ENCODE measurements at regions not wholly inside any gene's neighbourhood (a gene's known extent, or its start where the extent isn't known, plus 50 kb on each side); places are given as distances from the start of the nearest gene placed in this dataset. TPM values are rescaled to one million over a fixed set of nuclear protein-coding genes. Genes with fewer than 3 reads are reported as not detected.

- Histone ChIP-seq H3K27me3 (ENCODE audit: control insufficient read depth in 3 of 3, insufficient read depth in 3 of 3, low read length in 3 of 3) (no peaks in the 10 kb centered on the region), H3K9me3 (ENCODE audit: control insufficient read depth in 3 of 3, low read length in 3 of 3) (no peaks in the 10 kb centered on the region), H3K27ac (ENCODE audit: low read depth, low read length) (no peak overlapping the region), H3K4me3 (ENCODE audit: low read length in 3 of 3) (no peak overlapping the region), H3K4me1 (ENCODE audit: control insufficient read depth in 3 of 3, insufficient read depth in 3 of 3, low read length in 3 of 3) (no peaks in the 10 kb centered on the region), H3K36me3 (ENCODE audit: control insufficient read depth in 3 of 3, insufficient read depth in 3 of 3, low read length in 3 of 3) (no peaks in the 10 kb centered on the region), H3K9ac (ENCODE audit: low read depth in 1 of 3, low read length in 3 of 3) (no peak overlapping the region)
These were observed 618.4 kb downstream of the CDH18 start for GRCh38 chr5:19369561-19369960.

GRCh38 chr5:19370655-19371386 lies 617.2 kb downstream of the CDH18 start:
- H3K27me3 ChIP-seq (ENCODE audit: control insufficient read depth in 3 of 3, insufficient read depth in 3 of 3, low read length in 3 of 3): no peaks in the 10 kb centered on the region
- no peaks in the 10 kb centered on the region for H3K4me1 ChIP-seq (ENCODE audit: control insufficient read depth in 3 of 3, insufficient read depth in 3 of 3, low read length in 3 of 3)

GRCh38 chr5:19388391-19388790 lies 599.6 kb downstream of the CDH18 start:
- no peaks in the 10 kb centered on the region for H3K4me1 ChIP-seq (ENCODE audit: control insufficient read depth in 3 of 3, insufficient read depth in 3 of 3, low read length in 3 of 3)
- no peaks in the 10 kb centered on the region for H3K27me3 ChIP-seq (ENCODE audit: control insufficient read depth in 3 of 3, insufficient read depth in 3 of 3, low read length in 3 of 3)
- no peak overlapping the region for H3K27ac ChIP-seq (ENCODE audit: low read depth, low read length)
- H3K9me3 ChIP-seq (ENCODE audit: control insufficient read depth in 3 of 3, low read length in 3 of 3): no peaks in the 10 kb centered on the region
- H3K36me3 ChIP-seq (ENCODE audit: control insufficient read depth in 3 of 3, insufficient read depth in 3 of 3, low read length in 3 of 3): no peaks in the 10 kb centered on the region
- H3K4me3 ChIP-seq (ENCODE audit: low read length in 3 of 3): no peak overlapping the region
- H3K9ac ChIP-seq (ENCODE audit: low read depth in 1 of 3, low read length in 3 of 3): no peak overlapping the region

More at GRCh38 chr5:19370655-19371386, 617.2 kb downstream of the CDH18 start:
- Histone ChIP-seq H3K27ac (ENCODE audit: low read depth, low read length) (no peak overlapping the region), H3K9ac (ENCODE audit: low read depth in 1 of 3, low read length in 3 of 3) (no peak overlapping the region), H3K4me3 (ENCODE audit: low read length in 3 of 3) (no peak overlapping the region), H3K9me3 (ENCODE audit: control insufficient read depth in 3 of 3, low read length in 3 of 3) (no peaks in the 10 kb centered on the region), H3K36me3 (ENCODE audit: control insufficient read depth in 3 of 3, insufficient read depth in 3 of 3, low read length in 3 of 3) (no peaks in the 10 kb centered on the region)

- Histone ChIP-seq H3K27ac (ENCODE audit: low read depth, low read length) (no peak overlapping the region), H3K4me1 (ENCODE audit: control insufficient read depth in 3 of 3, insufficient read depth in 3 of 3, low read length in 3 of 3) (no peaks in the 10 kb centered on the region), H3K36me3 (ENCODE audit: control insufficient read depth in 3 of 3, insufficient read depth in 3 of 3, low read length in 3 of 3) (no peaks in the 10 kb centered on the region), H3K4me3 (ENCODE audit: low read length in 3 of 3) (no peak overlapping the region), H3K27me3 (ENCODE audit: control insufficient read depth in 3 of 3, insufficient read depth in 3 of 3, low read length in 3 of 3) (no peaks in the 10 kb centered on the region), H3K9ac (ENCODE audit: low read depth in 1 of 3, low read length in 3 of 3) (no peak overlapping the region), H3K9me3 (ENCODE audit: control insufficient read depth in 3 of 3, low read length in 3 of 3) (no peaks in the 10 kb centered on the region)
These were observed 587.0 kb downstream of the CDH18 start for GRCh38 chr5:19401032-19401431.

- Histone ChIP-seq H3K4me3 (ENCODE audit: low read length in 3 of 3) (no peak overlapping the region), H3K4me1 (ENCODE audit: control insufficient read depth in 3 of 3, insufficient read depth in 3 of 3, low read length in 3 of 3) (no peaks in the 10 kb centered on the region), H3K36me3 (ENCODE audit: control insufficient read depth in 3 of 3, insufficient read depth in 3 of 3, low read length in 3 of 3) (no peaks in the 10 kb centered on the region), H3K9ac (ENCODE audit: low read depth in 1 of 3, low read length in 3 of 3) (no peak overlapping the region), H3K27me3 (ENCODE audit: control insufficient read depth in 3 of 3, insufficient read depth in 3 of 3, low read length in 3 of 3) (no peaks in the 10 kb centered on the region), H3K27ac (ENCODE audit: low read depth, low read length) (no peak overlapping the region), H3K9me3 (ENCODE audit: control insufficient read depth in 3 of 3, low read length in 3 of 3) (no peaks in the 10 kb centered on the region)
These were observed 581.2 kb downstream of the CDH18 start for GRCh38 chr5:19406576-19407365.

- Histone ChIP-seq H3K36me3 (ENCODE audit: control insufficient read depth in 3 of 3, insufficient read depth in 3 of 3, low read length in 3 of 3) (no peaks in the 10 kb centered on the region), H3K4me1 (ENCODE audit: control insufficient read depth in 3 of 3, insufficient read depth in 3 of 3, low read length in 3 of 3) (no peaks in the 10 kb centered on the region), H3K9ac (ENCODE audit: low read depth in 1 of 3, low read length in 3 of 3) (no peak overlapping the region), H3K27me3 (ENCODE audit: control insufficient read depth in 3 of 3, insufficient read depth in 3 of 3, low read length in 3 of 3) (no peaks in the 10 kb centered on the region), H3K4me3 (ENCODE audit: low read length in 3 of 3) (no peak overlapping the region), H3K9me3 (ENCODE audit: control insufficient read depth in 3 of 3, low read length in 3 of 3) (no peaks in the 10 kb centered on the region), H3K27ac (ENCODE audit: low read depth, low read length) (no peak overlapping the region)
These were observed 579.9 kb downstream of the CDH18 start for GRCh38 chr5:19408149-19408548.

GRCh38 chr5:19411936-19412335 lies 576.1 kb downstream of the CDH18 start:
- H3K27ac ChIP-seq (ENCODE audit: low read depth, low read length): no peak overlapping the region
- no peaks in the 10 kb centered on the region for H3K4me1 ChIP-seq (ENCODE audit: control insufficient read depth in 3 of 3, insufficient read depth in 3 of 3, low read length in 3 of 3)
- H3K9me3 ChIP-seq (ENCODE audit: control insufficient read depth in 3 of 3, low read length in 3 of 3): no peaks in the 10 kb centered on the region
- no peaks in the 10 kb centered on the region for H3K27me3 ChIP-seq (ENCODE audit: control insufficient read depth in 3 of 3, insufficient read depth in 3 of 3, low read length in 3 of 3)
- no peak overlapping the region for H3K9ac ChIP-seq (ENCODE audit: low read depth in 1 of 3, low read length in 3 of 3)
- H3K4me3 ChIP-seq (ENCODE audit: low read length in 3 of 3): no peak overlapping the region
- H3K36me3 ChIP-seq (ENCODE audit: control insufficient read depth in 3 of 3, insufficient read depth in 3 of 3, low read length in 3 of 3): no peaks in the 10 kb centered on the region

Small RNAs in the stretch of these regions (small RNA-seq; reads per million reads assigned to genes)
- gene AC025768.1 (not detected), gene RF00017 (not detected), gene RF00136 (0.56 reads per million, percentile 64 among the genes with 10 or more reads in this experiment), gene RN7SL58P (not detected)
